ENCODE measurements at regions not wholly inside any gene's neighbourhood (a gene's known extent, or its start where the extent isn't known, plus 50 kb on each side); places are given as distances from the start of the nearest gene placed in this dataset.
"Not testable (repeated sequence)": the region's sequence is repeated elsewhere in the genome, so short reads cannot be mapped to it uniquely, and the experiment has no call there.

DNA sequence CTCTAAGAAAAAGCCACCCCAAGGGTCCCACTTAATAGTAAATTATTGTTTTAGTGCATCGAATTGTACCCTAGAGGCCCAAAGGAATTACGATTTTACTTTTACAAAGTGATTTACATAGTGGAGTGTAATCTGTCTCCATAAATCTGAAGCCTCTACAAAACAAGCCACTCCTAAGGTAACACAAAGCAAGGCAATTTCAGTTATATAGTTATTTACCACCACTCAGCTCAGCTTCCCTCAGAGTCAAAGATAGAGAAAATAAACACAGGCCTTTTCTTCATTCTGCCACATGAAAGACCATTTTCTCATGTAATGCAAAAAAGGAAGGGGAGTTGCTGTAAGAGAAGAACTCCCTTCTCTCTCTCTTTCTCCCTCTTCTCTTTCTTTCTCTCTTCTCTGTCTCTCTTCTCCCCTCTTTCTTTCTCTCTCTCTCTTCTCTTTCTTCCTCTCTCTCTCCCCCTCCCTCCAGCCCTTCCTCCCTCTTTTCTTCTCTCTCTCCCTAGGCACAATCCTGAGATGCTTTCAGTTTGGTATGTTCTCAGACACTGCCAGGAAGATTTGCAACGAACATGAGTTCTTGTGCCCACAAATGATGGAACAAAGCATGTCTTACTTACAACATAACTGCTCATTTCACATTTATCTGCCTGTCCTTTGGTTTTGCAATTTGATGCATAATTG is 264.5 kb downstream of the BCL2 start:
- TF ChIP-seq, protein P1, sequence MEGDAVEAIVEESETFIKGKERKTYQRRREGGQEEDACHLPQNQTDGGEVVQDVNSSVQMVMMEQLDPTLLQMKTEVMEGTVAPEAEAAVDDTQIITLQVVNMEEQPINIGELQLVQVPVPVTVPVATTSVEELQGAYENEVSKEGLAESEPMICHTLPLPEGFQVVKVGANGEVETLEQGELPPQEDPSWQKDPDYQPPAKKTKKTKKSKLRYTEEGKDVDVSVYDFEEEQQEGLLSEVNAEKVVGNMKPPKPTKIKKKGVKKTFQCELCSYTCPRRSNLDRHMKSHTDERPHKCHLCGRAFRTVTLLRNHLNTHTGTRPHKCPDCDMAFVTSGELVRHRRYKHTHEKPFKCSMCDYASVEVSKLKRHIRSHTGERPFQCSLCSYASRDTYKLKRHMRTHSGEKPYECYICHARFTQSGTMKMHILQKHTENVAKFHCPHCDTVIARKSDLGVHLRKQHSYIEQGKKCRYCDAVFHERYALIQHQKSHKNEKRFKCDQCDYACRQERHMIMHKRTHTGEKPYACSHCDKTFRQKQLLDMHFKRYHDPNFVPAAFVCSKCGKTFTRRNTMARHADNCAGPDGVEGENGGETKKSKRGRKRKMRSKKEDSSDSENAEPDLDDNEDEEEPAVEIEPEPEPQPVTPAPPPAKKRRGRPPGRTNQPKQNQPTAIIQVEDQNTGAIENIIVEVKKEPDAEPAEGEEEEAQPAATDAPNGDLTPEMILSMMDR (IDR thresholded peaks at IDR 0.05), result no peak
- DNase-seq, result no peak
- intact Hi-C loops (cut with micrococcal nuclease), result loop anchor here (2.0 kb wide), 1 partner anchor 14 kb away; no protein-coding TSS in a partner anchor
- ChIA-PET CTCF (interaction anchor here (1.2 kb wide), 1 partner anchor 39 kb away, joined by 4 read pairs; no protein-coding TSS in a partner anchor), POLR2A (interaction anchor here (0.8 to 1.5 kb wide), 3 partner anchors 11 to 39 kb away, joined by 3 to 4 read pairs (median 3); no protein-coding TSS in a partner anchor)
- no peak for ATAC-seq (ENCODE audit: low read depth)
- H3K27me3 Mint-ChIP-seq, result no peaks in the 10 kb centered on the region
- H3K27ac Mint-ChIP-seq, result peak overlapping the region; percentile 42
- peaks cover 26% of the 10 kb centered on the region for H3K4me1 Mint-ChIP-seq
- no peaks in the 10 kb centered on the region for H3K9me3 Mint-ChIP-seq
- H3K4me3 Mint-ChIP-seq, result peak overlapping the region; percentile 67
- H3K36me3 Mint-ChIP-seq (ENCODE audit: low read depth), result no peaks in the 10 kb centered on the region

DNA sequence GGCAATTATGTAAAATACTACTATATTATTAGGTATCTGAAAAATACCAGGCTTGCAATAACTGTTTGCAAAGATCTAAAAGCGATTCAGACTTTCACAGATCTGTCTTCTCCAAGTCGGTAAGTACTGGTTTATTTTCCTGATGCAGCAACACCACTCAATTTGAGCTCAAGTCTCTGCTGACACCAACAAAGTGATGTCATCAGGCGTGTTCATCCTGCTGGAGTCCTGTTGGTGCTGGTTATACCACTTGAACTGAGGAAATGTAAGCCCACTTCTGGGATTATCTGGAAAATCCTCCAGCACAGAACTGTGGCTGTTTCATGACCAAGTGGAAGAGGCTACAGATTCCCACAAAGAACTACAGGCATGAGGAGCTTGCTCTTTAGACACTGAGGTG is 267.6 kb downstream of the BCL2 start:
- ChIA-PET POLR2A (no interaction called here), CTCF (no interaction called here)
- H3K27me3 Mint-ChIP-seq, result no peaks in the 10 kb centered on the region
- no peak overlapping the region for H3K27ac Mint-ChIP-seq
- ATAC-seq (ENCODE audit: low read depth), result no peak
- H3K36me3 Mint-ChIP-seq (ENCODE audit: low read depth), result no peaks in the 10 kb centered on the region
- H3K4me1 Mint-ChIP-seq, result peaks cover 29% of the 10 kb centered on the region
- no peaks in the 10 kb centered on the region for H3K9me3 Mint-ChIP-seq
- DNase-seq, result no peak
- H3K4me3 Mint-ChIP-seq, result no peak overlapping the region
- TF ChIP-seq, protein P1 (IDR thresholded peaks at IDR 0.05), result no peak
- intact Hi-C loops (cut with micrococcal nuclease), result no loop called here

DNA sequence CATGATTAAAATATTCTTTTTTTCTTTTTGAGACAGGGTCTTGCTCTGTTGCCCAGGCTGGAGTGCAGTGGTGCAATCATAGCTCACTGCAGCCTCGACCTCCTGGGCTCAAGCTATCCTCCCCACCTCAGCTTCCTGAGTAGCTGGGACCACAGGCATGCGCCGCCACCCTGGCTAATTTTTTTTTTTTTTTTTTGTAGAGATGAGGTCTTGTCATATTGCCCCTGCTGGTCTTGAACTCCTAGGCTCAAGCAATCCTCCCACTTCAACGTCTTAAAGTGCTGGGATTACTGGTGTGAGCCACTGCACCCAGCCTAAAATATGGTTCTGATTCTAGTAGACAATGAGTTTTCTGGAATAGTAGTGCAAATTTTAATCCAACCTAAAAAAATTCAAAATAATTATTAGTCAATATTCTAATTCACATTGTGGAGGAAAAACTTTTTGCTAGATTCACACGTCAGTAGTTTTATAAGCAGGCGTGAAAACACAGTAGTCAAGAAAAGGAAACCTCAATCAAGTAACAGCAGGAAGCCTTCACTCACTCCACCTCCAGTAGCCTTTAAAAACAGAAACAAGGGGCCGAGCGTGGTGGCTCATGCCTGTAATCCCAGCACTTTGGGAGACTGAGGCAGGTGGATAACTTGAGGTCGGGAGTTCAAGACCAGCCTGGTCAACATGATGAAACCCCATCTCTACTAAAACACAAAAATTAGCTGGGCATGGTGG is 268.7 kb downstream of the BCL2 start:
- H3K9me3 Mint-ChIP-seq; H3K36me3 Mint-ChIP-seq (ENCODE audit: low read depth); H3K27ac Mint-ChIP-seq; CTCF ChIA-PET; intact Hi-C loops (cut with micrococcal nuclease); H3K27me3 Mint-ChIP-seq; ATAC-seq (ENCODE audit: low read depth); H3K4me3 Mint-ChIP-seq; DNase-seq: not testable (repeated sequence)
- H3K4me1 Mint-ChIP-seq, result peaks cover 25% of the 10 kb centered on the region
- POLR2A ChIA-PET, result interaction anchor here (0.7 kb wide), 2 partner anchors 49 to 237 kb away, joined by 3 to 5 read pairs; no protein-coding TSS in a partner anchor

DNA sequence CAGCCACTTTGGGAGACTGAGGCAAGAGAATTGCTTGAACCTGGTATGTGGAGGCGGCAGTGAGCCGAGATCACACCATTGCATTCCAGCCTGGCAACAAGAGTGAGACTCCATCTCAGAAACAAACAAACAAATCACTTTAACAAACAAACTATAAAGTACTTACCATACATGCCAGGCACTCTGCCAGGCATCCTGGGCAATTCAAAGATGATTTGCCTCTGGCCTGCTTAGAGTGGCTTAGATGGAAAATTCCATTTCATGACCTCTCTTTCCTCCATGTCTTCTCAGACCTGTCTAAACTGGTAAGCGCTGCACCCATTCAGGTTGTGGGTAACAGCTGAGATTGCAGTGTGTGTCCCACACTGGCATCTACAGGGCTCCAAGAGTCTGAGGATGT is 273.2 kb downstream of the BCL2 start:
- Mint-ChIP-seq H3K4me1 (peaks cover 27% of the 10 kb centered on the region), H3K4me3 (no peak overlapping the region), H3K36me3 (ENCODE audit: low read depth) (no peaks in the 10 kb centered on the region), H3K9me3 (peaks cover 4% of the 10 kb centered on the region), H3K27me3 (no peaks in the 10 kb centered on the region), H3K27ac (no peak overlapping the region)
- TF ChIP-seq, protein P1 (IDR thresholded peaks at IDR 0.05), result no peak
- DNase-seq, result no peak
- ATAC-seq (ENCODE audit: low read depth), result no peak
- intact Hi-C loops (cut with micrococcal nuclease), result no loop called here
- ChIA-PET POLR2A (no interaction called here), CTCF (no interaction called here)

DNA sequence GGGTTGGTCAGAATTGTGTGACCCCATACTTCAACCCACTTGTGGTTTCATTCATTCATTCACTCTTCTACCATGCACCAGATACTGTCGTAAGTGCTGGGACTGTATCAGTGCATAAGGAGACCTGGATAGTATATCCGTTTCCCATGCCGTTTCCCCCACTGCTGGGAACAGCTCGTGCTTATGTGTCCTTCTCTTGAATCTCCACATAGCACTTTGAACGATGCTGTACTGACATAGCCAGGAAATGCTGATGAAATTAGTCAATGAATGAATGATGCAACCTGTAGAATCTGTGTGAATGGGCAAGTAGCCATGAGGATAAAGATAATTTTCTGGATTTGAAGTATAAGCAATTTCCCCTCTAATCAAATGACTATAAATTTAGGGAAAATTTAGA is 276.1 kb downstream of the BCL2 start:
- H3K4me1 Mint-ChIP-seq, result peaks cover 29% of the 10 kb centered on the region
- ChIA-PET POLR2A (interaction anchor here (1.0 kb wide), 1 partner anchor 12 kb away, joined by 3 read pairs; no protein-coding TSS in a partner anchor), CTCF (no interaction called here)
- H3K4me3 Mint-ChIP-seq, result no peak overlapping the region
- peaks cover 4% of the 10 kb centered on the region for H3K9me3 Mint-ChIP-seq
- TF ChIP-seq, protein P1 (IDR thresholded peaks at IDR 0.05), result no peak
- intact Hi-C loops (cut with micrococcal nuclease), result no loop called here
- ATAC-seq (ENCODE audit: low read depth) (no peak), DNase-seq (no peak)
- H3K36me3 Mint-ChIP-seq (ENCODE audit: low read depth), result no peaks in the 10 kb centered on the region
- no peaks in the 10 kb centered on the region for H3K27me3 Mint-ChIP-seq
- H3K27ac Mint-ChIP-seq, result no peak overlapping the region
